Muscle of leg (tissue), 3 donors: ENCODE measurements at regions not wholly inside any gene's neighbourhood (a gene's known extent, or its start where the extent isn't known, plus 50 kb on each side); places are given as distances from the start of the nearest gene placed in this dataset.
"Not testable (repeated sequence)": the region's sequence is repeated elsewhere in the genome, so short reads cannot be mapped to it uniquely, and the experiment has no call there.

Experiments
- DNase-seq: peaks from one replicate; pipeline ENCODE4 v3.0.0; 2013
- H3K27ac ChIP-seq: one replicate; pipeline ENCODE4 v1.5.1; 2013; ENCODE audit warnings: mild to moderate bottlenecking, low read length, control low read depth
- H3K27me3 ChIP-seq: one replicate; pipeline ENCODE4 v1.6.1; 2013; ENCODE audit warnings: low read length; ENCODE audit not compliant: control insufficient read depth, insufficient read depth
- H3K36me3 ChIP-seq: one replicate; pipeline ENCODE4 v1.6.1; 2013; ENCODE audit warnings: low read length; ENCODE audit not compliant: control insufficient read depth, insufficient read depth
- H3K4me1 ChIP-seq: one replicate; pipeline ENCODE4 v1.6.1; 2013; ENCODE audit warnings: low read length; ENCODE audit not compliant: control insufficient read depth, insufficient read depth
- H3K4me3 ChIP-seq: one replicate; pipeline ENCODE4 v1.5.1; 2013; ENCODE audit warnings: low read length, control low read depth
- H3K9me3 ChIP-seq: replicated peaks from 2 replicates; pipeline ENCODE4 v1.6.1; 2013; ENCODE audit warnings: low read depth, low read length; ENCODE audit not compliant: control insufficient read depth
- WGBS: methylation state at CpG from one replicate; pipeline ENCODE4 v1.1.5; 2013; ENCODE audit warnings: missing lambda C conversion rate; ENCODE audit not compliant: insufficient coverage; 5-methylcytosine and 5-hydroxymethylcytosine counted together

- Histone ChIP-seq H3K27ac (no peak overlapping the region), H3K4me1 (no peaks in the 10 kb centered on the region), H3K36me3 (no peaks in the 10 kb centered on the region), H3K9me3 (no peaks in the 10 kb centered on the region), H3K4me3 (no peak overlapping the region), H3K27me3 (no peaks in the 10 kb centered on the region)
- no peak for DNase-seq
- 100% methylated on average over 2 of the region's 2 CpGs for WGBS
Measured at GRCh38 chr2:167332358-167332757, 444.1 kb downstream of the XIRP2 start.

GRCh38 chr2:167331636-167332232 is 443.5 kb downstream of the XIRP2 start:
- WGBS: 37% methylated on average over 2 of the region's 5 CpGs
- no peak for DNase-seq
- H3K36me3 ChIP-seq: no peaks in the 10 kb centered on the region
- H3K4me1 ChIP-seq: no peaks in the 10 kb centered on the region
- H3K27ac ChIP-seq: no peak overlapping the region
- H3K27me3 ChIP-seq: no peaks in the 10 kb centered on the region
- H3K4me3 ChIP-seq: no peak overlapping the region
- no peaks in the 10 kb centered on the region for H3K9me3 ChIP-seq

GRCh38 chr2:167328808-167329207 is 440.5 kb downstream of the XIRP2 start:
- not testable (repeated sequence) for H3K4me1 ChIP-seq, H3K27ac ChIP-seq, H3K9me3 ChIP-seq, DNase-seq, H3K36me3 ChIP-seq, H3K4me3 ChIP-seq, H3K27me3 ChIP-seq
- WGBS: no CpG with 5 or more reads among the region's 8 CpGs

- DNase-seq: no peak
- no CpG with 5 or more reads among the region's 2 CpGs for WGBS
- Histone ChIP-seq H3K36me3 (no peaks in the 10 kb centered on the region), H3K4me3 (no peak overlapping the region), H3K27ac (no peak overlapping the region), H3K4me1 (no peaks in the 10 kb centered on the region), H3K9me3 (no peaks in the 10 kb centered on the region), H3K27me3 (no peaks in the 10 kb centered on the region)
Measured at GRCh38 chr2:167322795-167323194, 434.5 kb downstream of the XIRP2 start.

GRCh38 chr2:167318581-167318980 is 430.3 kb downstream of the XIRP2 start:
- Histone ChIP-seq H3K27ac (no peak overlapping the region), H3K4me3 (no peak overlapping the region), H3K9me3 (no peaks in the 10 kb centered on the region), H3K4me1 (no peaks in the 10 kb centered on the region), H3K27me3 (no peaks in the 10 kb centered on the region), H3K36me3 (no peaks in the 10 kb centered on the region)
- DNase-seq: peak; percentile 10
- WGBS: no CpG with 5 or more reads among the region's 2 CpGs

GRCh38 chr2:167310442-167310841 is 422.2 kb downstream of the XIRP2 start:
- 57% methylated on average over 1 of the region's 1 CpG for WGBS
- no peak for DNase-seq
- Histone ChIP-seq H3K36me3 (no peaks in the 10 kb centered on the region), H3K27ac (no peak overlapping the region), H3K4me3 (no peak overlapping the region), H3K9me3 (no peaks in the 10 kb centered on the region), H3K27me3 (no peaks in the 10 kb centered on the region), H3K4me1 (no peaks in the 10 kb centered on the region)
